ENCODE measurements at regions not wholly inside any gene's neighbourhood (a gene's known extent, or its start where the extent isn't known, plus 50 kb on each side); places are given as distances from the start of the nearest gene placed in this dataset.

GRCh38 chr2:185665251-185665814 is 73.3 kb upstream of the FSIP2 start:
- TF ChIP-seq CTCF (conservative IDR thresholded peaks at IDR 0.05; ENCODE audit: low read depth, low read length) (no peak), RFX5 (IDR thresholded peaks at IDR 0.05; ENCODE audit: low read depth, low read length) (no peak), MXI1 (IDR thresholded peaks at IDR 0.05; ENCODE audit: borderline replicate concordance, low read depth, low read length) (no peak), POLR2A (IDR thresholded peaks at IDR 0.05; ENCODE audit: low read depth, low read length) (no peak), USF2 (IDR thresholded peaks at IDR 0.05; ENCODE audit: low read depth, low read length) (no peak), RCOR1 (IDR thresholded peaks at IDR 0.05; ENCODE audit: insufficient replicate concordance, low read length) (no peak), MAFK (IDR thresholded peaks at IDR 0.05; ENCODE audit: low read depth, low read length) (no peak), BHLHE40 (IDR thresholded peaks at IDR 0.05; ENCODE audit: low read depth, low read length) (no peak), CEBPB (IDR thresholded peaks at IDR 0.05; ENCODE audit: low read depth, low read length) (no peak)

Data from IMR-90 (cell line).